HAP-1 (cell line): ENCODE measurements at regions not wholly inside any gene's neighbourhood (a gene's known extent, or its start where the extent isn't known, plus 50 kb on each side); places are given as distances from the start of the nearest gene placed in this dataset.
A peak's percentile ranks its signal among the peaks of the same experiment; 100 is the strongest.

ENCODE experiments used
- DNase-seq, 2 experiments: peaks; one replicate each; pipeline ENCODE4 v3.0.0-alpha.2; 2016 to 2020; ENCODE audit warnings: low spot score in 2 of 2
- H3K27me3 ChIP-seq: fragments of 250-450 bp; sonication (Bioruptor Pico); 2 replicates; pipeline ENCODE4 v1.5.1; 2020; ENCODE audit warnings: low read depth, mild to moderate bottlenecking, moderate library complexity
- H3K36me3 ChIP-seq: fragments of 250-450 bp; sonication (Bioruptor Pico); replicated peaks from 2 replicates; pipeline ENCODE4 v1.5.1; 2020; ENCODE audit warnings: mild to moderate bottlenecking
- H3K4me1 ChIP-seq: fragments of 250-450 bp; sonication (Bioruptor Pico); 2 replicates; pipeline ENCODE4 v1.5.1; 2020; ENCODE audit warnings: mild to moderate bottlenecking
- H3K4me3 ChIP-seq: fragments of 250-450 bp; sonication (Bioruptor Pico); 2 replicates; pipeline ENCODE4 v1.5.1; 2020; ENCODE audit warnings: mild to moderate bottlenecking, moderate library complexity
- H3K9me3 ChIP-seq: fragments of 250-450 bp; sonication (Bioruptor Pico); 2 replicates; pipeline ENCODE4 v1.5.1; 2020; ENCODE audit warnings: mild to moderate bottlenecking, moderate library complexity
- in situ Hi-C: fragments of 300-500 bp; cut with MboI; formaldehyde crosslinking; loops from 3 replicates; pipeline ENCODE4 v1.14.3; 2020; ENCODE audit warnings: low sequenced_read_pairs, inconsistent platforms, mixed read lengths

- no peaks in the 10 kb centered on the region for H3K36me3 ChIP-seq
- H3K27me3 ChIP-seq, result peaks cover 5% of the 10 kb centered on the region; the same call in 1 of the 2 replicates
- peak in 1 of 2 experiments; percentile 66 for DNase-seq
- in situ Hi-C loops, result no loop called here
- no peaks in the 10 kb centered on the region for H3K9me3 ChIP-seq
- no peak overlapping the region for H3K4me3 ChIP-seq
- H3K4me1 ChIP-seq, result no peaks in the 10 kb centered on the region
These were observed 137.8 kb downstream of the BARHL2 start for GRCh38 chr1:90579212-90579802.

- no peaks in the 10 kb centered on the region for H3K36me3 ChIP-seq
- peaks cover 11% of the 10 kb centered on the region for H3K27me3 ChIP-seq
- H3K4me3 ChIP-seq, result no peak overlapping the region
- in situ Hi-C loops, result no loop called here
- no peaks in the 10 kb centered on the region for H3K9me3 ChIP-seq
- DNase-seq, result no peak
- H3K4me1 ChIP-seq, result no peaks in the 10 kb centered on the region
These were observed 142.3 kb downstream of the BARHL2 start for GRCh38 chr1:90574692-90575370.

- in situ Hi-C loops, result no loop called here
- no peaks in the 10 kb centered on the region for H3K4me1 ChIP-seq
- H3K4me3 ChIP-seq, result no peak overlapping the region
- H3K27me3 ChIP-seq, result peaks cover 7% of the 10 kb centered on the region
- H3K9me3 ChIP-seq, result no peaks in the 10 kb centered on the region
- no peaks in the 10 kb centered on the region for H3K36me3 ChIP-seq
- no peak for DNase-seq
These were observed 143.4 kb downstream of the BARHL2 start for GRCh38 chr1:90573736-90574135.

GRCh38 chr1:90572446-90572845 is 144.7 kb downstream of the BARHL2 start:
- no peaks in the 10 kb centered on the region for H3K9me3 ChIP-seq
- in situ Hi-C loops, result no loop called here
- peaks cover 6% of the 10 kb centered on the region; the same call in 1 of the 2 replicates for H3K27me3 ChIP-seq
- no peaks in the 10 kb centered on the region for H3K4me1 ChIP-seq
- H3K36me3 ChIP-seq, result no peaks in the 10 kb centered on the region
- DNase-seq, result no peak
- no peak overlapping the region for H3K4me3 ChIP-seq

GRCh38 chr1:90568436-90568835 is 148.7 kb downstream of the BARHL2 start:
- Histone ChIP-seq H3K27me3 (peaks cover 6% of the 10 kb centered on the region; the same call in 1 of the 2 replicates), H3K9me3 (no peaks in the 10 kb centered on the region), H3K36me3 (no peaks in the 10 kb centered on the region), H3K4me1 (no peaks in the 10 kb centered on the region), H3K4me3 (no peak overlapping the region)
- in situ Hi-C loops, result no loop called here
- DNase-seq, result no peak

GRCh38 chr1:90564164-90564563 is 152.9 kb downstream of the BARHL2 start:
- Histone ChIP-seq H3K4me1 (no peaks in the 10 kb centered on the region), H3K36me3 (no peaks in the 10 kb centered on the region), H3K9me3 (no peaks in the 10 kb centered on the region), H3K27me3 (no peaks in the 10 kb centered on the region; the same call in 1 of the 2 replicates), H3K4me3 (no peak overlapping the region)
- in situ Hi-C loops, result no loop called here
- no peak for DNase-seq

GRCh38 chr1:90562892-90563291 is 154.2 kb downstream of the BARHL2 start:
- in situ Hi-C loops, result no loop called here
- H3K9me3 ChIP-seq, result no peaks in the 10 kb centered on the region
- H3K36me3 ChIP-seq, result no peaks in the 10 kb centered on the region
- no peak overlapping the region for H3K4me3 ChIP-seq
- peaks cover 2% of the 10 kb centered on the region for H3K27me3 ChIP-seq
- no peak for DNase-seq
- H3K4me1 ChIP-seq, result no peaks in the 10 kb centered on the region

- H3K9me3 ChIP-seq, result no peaks in the 10 kb centered on the region
- DNase-seq, result peak; percentile 41 to 46
- in situ Hi-C loops, result no loop called here
- peaks cover 4% of the 10 kb centered on the region for H3K27me3 ChIP-seq
- no peaks in the 10 kb centered on the region for H3K36me3 ChIP-seq
- no peak overlapping the region for H3K4me3 ChIP-seq
- no peaks in the 10 kb centered on the region for H3K4me1 ChIP-seq
These were observed 155.2 kb downstream of the BARHL2 start for GRCh38 chr1:90561911-90562310.

GRCh38 chr1:90561103-90561783 is 155.9 kb downstream of the BARHL2 start:
- no peak for DNase-seq
- H3K27me3 ChIP-seq, result peaks cover 4% of the 10 kb centered on the region
- H3K4me1 ChIP-seq, result no peaks in the 10 kb centered on the region
- H3K9me3 ChIP-seq, result no peaks in the 10 kb centered on the region
- no peaks in the 10 kb centered on the region for H3K36me3 ChIP-seq
- H3K4me3 ChIP-seq, result no peak overlapping the region
- in situ Hi-C loops, result no loop called here

- Histone ChIP-seq H3K9me3 (no peaks in the 10 kb centered on the region; the same call in 1 of the 2 replicates), H3K4me3 (no peak overlapping the region), H3K36me3 (no peaks in the 10 kb centered on the region), H3K4me1 (no peaks in the 10 kb centered on the region), H3K27me3 (peaks cover 5% of the 10 kb centered on the region; the same call in 1 of the 2 replicates)
- in situ Hi-C loops, result no loop called here
- DNase-seq, result no peak
These were observed 158.2 kb downstream of the BARHL2 start for GRCh38 chr1:90558754-90559378.

- no peak for DNase-seq
- no peaks in the 10 kb centered on the region for H3K4me1 ChIP-seq
- no peaks in the 10 kb centered on the region for H3K36me3 ChIP-seq
- no peak overlapping the region for H3K4me3 ChIP-seq
- in situ Hi-C loops, result no loop called here
- H3K9me3 ChIP-seq, result no peaks in the 10 kb centered on the region; the same call in 1 of the 2 replicates
- peaks cover 5% of the 10 kb centered on the region; the same call in 1 of the 2 replicates for H3K27me3 ChIP-seq
These were observed 159.0 kb downstream of the BARHL2 start for GRCh38 chr1:90558126-90558525.

- in situ Hi-C loops, result no loop called here
- H3K36me3 ChIP-seq, result no peaks in the 10 kb centered on the region
- H3K27me3 ChIP-seq, result peaks cover 5% of the 10 kb centered on the region; the same call in 1 of the 2 replicates
- no peaks in the 10 kb centered on the region for H3K4me1 ChIP-seq
- DNase-seq, result no peak
- no peaks in the 10 kb centered on the region; the same call in 1 of the 2 replicates for H3K9me3 ChIP-seq
- no peak overlapping the region for H3K4me3 ChIP-seq
These were observed 159.4 kb downstream of the BARHL2 start for GRCh38 chr1:90557706-90558105.

GRCh38 chr1:90550626-90551406 is 166.3 kb downstream of the BARHL2 start:
- H3K36me3 ChIP-seq, result no peaks in the 10 kb centered on the region
- H3K4me1 ChIP-seq, result no peaks in the 10 kb centered on the region

More at GRCh38 chr1:90550626-90551406, 166.3 kb downstream of the BARHL2 start:
- in situ Hi-C loops, result no loop called here
- DNase-seq, result peak in 1 of 2 experiments; percentile 9
- Histone ChIP-seq H3K27me3 (peaks cover 16% of the 10 kb centered on the region), H3K4me3 (no peak overlapping the region), H3K9me3 (no peaks in the 10 kb centered on the region; the same call in 1 of the 2 replicates)
